HG03354 (cell line): ENCODE measurements at regions not wholly inside any gene's neighbourhood (a gene's known extent, or its start where the extent isn't known, plus 50 kb on each side); places are given as distances from the start of the nearest gene placed in this dataset.

ENCODE experiments used
- ATAC-seq: cut with Tn5 transposase; IDR thresholded peaks from one replicate; pipeline ENCODE4 v1.9.1; 2021; ENCODE audit warnings: mild to moderate bottlenecking; ENCODE audit not compliant: unreplicated experiment, poor library complexity, severe bottlenecking

- no peak for ATAC-seq
Measured at GRCh38 chr7:125526958-125527357, 597.3 kb upstream of the POT1 start.

- no peak for ATAC-seq
Measured at GRCh38 chr7:125526092-125526491, 596.5 kb upstream of the POT1 start.

- no peak for ATAC-seq
Measured at GRCh38 chr7:125516194-125516593, 586.6 kb upstream of the POT1 start.

- ATAC-seq: no peak
Measured at GRCh38 chr7:125512373-125512772, 582.7 kb upstream of the POT1 start.

GRCh38 chr7:125511310-125511709 is 581.7 kb upstream of the POT1 start:
- ATAC-seq: no peak

- ATAC-seq: no peak
Measured at GRCh38 chr7:125506331-125506730, 576.7 kb upstream of the POT1 start.

- no peak for ATAC-seq
Measured at GRCh38 chr7:125504848-125505247, 575.2 kb upstream of the POT1 start.

GRCh38 chr7:125495997-125496396 is 566.4 kb upstream of the POT1 start:
- no peak for ATAC-seq

GRCh38 chr7:125492521-125492920 is 562.9 kb upstream of the POT1 start:
- no peak for ATAC-seq

- ATAC-seq: no peak
Measured at GRCh38 chr7:125491137-125491536, 561.5 kb upstream of the POT1 start.

GRCh38 chr7:125490167-125490566 is 560.5 kb upstream of the POT1 start:
- ATAC-seq: no peak

- no peak for ATAC-seq
Measured at GRCh38 chr7:125485223-125485622, 555.6 kb upstream of the POT1 start.

GRCh38 chr7:125484755-125485154 is 555.1 kb upstream of the POT1 start:
- ATAC-seq: no peak

GRCh38 chr7:125481323-125481722 is 551.7 kb upstream of the POT1 start:
- no peak for ATAC-seq

GRCh38 chr7:125480762-125481161 is 551.1 kb upstream of the POT1 start:
- ATAC-seq: no peak

GRCh38 chr7:125468855-125469174 is 539.2 kb upstream of the POT1 start:
- ATAC-seq: no peak

- no peak for ATAC-seq
Measured at GRCh38 chr7:125467996-125468854, 538.6 kb upstream of the POT1 start.

- no peak for ATAC-seq
Measured at GRCh38 chr7:125465527-125465926, 535.9 kb upstream of the POT1 start.

GRCh38 chr7:125462615-125463014 is 533.0 kb upstream of the POT1 start:
- no peak for ATAC-seq

GRCh38 chr7:125459038-125459437 is 529.4 kb upstream of the POT1 start:
- no peak for ATAC-seq

- no peak for ATAC-seq
Measured at GRCh38 chr7:125450749-125451148, 521.1 kb upstream of the POT1 start.

- no peak for ATAC-seq
Measured at GRCh38 chr7:125445836-125446235, 516.2 kb upstream of the POT1 start.
